GM18868 (cell line): ENCODE measurements at regions not wholly inside any gene's neighbourhood (a gene's known extent, or its start where the extent isn't known, plus 50 kb on each side); places are given as distances from the start of the nearest gene placed in this dataset.

Source experiments
- ATAC-seq: cut with Tn5 transposase; IDR thresholded peaks from one replicate; pipeline ENCODE4 v1.9.1; 2021; ENCODE audit warnings: mild to moderate bottlenecking, moderate library complexity; ENCODE audit not compliant: unreplicated experiment

DNA sequence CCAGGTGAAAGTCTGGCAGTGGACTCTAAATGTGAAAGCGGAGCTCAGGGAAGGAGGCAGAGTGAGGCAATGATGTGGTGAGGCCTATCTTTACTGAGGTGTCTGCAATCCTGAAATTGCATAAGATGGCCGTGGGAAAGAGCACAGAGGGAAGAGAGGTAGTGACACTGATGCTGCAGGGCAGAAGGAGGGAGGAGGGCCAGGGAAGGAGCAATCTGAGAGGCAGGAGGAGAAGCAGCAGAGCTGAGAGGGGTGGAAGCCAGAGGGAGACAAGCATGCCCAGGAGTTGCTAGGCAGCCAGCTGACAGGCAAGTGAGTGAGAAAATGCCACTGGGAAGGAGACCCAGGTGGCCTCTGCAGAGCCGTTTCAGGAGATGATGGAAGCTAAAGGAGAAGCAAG lies 97.4 kb upstream of the CNR1 start:
- ATAC-seq, result no peak

DNA sequence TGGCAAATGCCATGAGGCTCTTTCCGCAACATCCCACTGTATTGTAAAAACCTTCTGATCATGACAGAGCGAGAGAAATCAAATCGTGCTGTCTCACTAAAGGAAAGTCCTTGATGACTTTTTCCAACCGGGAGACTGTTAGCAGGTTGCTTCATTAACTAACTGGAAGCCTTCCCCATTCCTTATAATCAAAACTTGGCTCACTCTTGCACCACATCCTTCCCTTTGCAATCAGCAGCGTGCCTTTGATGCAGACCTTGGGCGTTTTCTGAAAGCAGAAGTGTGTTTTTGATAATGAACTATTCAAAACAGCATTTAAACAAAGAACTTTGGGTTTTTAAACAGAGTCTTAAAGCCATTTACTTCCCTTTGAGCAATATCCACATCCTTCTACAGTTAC lies 96.2 kb upstream of the CNR1 start:
- ATAC-seq, result no peak

DNA sequence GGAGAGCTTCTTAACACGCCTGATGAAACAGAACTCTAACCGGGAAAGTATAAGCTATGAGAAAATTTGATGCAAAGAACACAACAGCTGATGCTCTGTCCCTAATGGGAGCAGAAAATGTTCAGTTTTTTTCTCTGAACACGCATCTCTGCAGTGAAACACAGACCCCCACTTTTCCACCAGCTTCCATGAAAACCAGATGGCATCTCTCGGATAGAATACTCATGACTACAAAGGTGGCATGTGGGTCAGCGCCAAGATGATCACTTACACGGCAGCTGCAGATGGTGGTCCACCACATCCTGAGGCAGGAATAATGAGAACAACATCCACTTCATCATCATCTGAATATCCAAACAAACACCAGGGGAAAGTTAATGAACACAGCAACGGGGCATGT lies 85.2 kb upstream of the CNR1 start:
- no peak for ATAC-seq

DNA sequence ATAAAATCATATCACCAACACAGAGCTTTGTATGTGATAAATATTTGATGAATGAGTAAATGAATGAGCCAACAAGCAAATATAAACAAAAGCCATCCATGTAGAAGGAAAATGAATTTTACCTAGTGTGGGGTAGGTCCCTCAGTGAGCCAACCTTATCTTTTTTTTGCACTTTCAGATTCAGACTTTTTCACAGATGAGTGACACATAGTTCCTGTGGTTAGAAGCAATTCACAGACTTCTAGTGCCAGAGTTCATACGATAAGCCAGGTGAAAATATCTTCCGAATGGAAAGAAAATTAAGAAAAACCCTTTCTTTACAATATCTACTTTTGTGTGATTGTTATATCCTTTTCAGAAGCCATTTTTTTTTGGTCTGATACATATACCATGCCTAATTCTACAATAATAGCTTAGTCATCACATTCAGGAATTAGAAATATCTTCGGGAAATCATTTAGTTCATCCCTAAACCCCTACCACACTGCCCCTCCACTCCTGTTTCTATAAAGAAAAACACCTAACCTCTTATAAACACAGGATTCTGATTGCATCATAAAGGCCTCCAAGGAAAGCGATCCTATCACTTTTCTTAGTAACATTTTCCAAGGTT lies 82.7 kb upstream of the CNR1 start:
- no peak for ATAC-seq

DNA sequence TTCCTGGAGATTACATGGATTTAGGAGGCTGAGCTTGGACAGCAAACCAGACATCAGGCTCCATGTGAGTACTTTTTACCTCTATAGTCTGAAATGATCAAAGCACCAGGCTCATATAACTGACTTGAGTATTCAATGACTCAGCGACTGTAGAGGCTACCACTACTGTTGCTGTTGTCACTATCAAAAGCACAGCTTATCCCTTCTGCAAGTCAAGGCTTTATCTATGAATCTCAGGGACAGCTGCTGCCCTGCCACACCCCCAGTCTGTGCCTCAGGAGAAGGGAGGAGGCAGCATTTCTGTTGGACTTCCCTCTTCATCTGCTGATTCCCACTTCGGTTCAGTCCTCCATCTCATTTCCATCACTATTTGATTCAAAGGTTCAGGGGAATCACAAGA lies 80.5 kb upstream of the CNR1 start:
- ATAC-seq, result no peak

DNA sequence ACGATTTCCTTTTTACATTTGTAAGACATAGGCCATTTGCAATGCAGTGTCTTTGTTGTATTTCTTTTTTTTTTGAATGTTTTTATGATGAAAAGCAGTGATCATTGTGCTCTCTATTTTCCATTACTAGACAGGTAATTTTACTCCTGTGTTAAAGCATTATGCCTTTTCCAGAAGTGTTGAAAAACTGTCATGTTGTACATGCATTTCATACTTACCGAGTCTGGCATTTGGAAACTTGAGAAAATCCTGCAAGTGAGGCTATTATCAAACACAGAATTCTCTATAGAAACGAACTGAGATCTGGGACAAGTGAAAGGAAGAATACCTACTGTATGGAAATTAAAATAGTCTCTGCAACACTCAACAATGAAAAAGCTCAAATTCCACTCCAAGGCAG lies 78.6 kb upstream of the CNR1 start:
- no peak for ATAC-seq

DNA sequence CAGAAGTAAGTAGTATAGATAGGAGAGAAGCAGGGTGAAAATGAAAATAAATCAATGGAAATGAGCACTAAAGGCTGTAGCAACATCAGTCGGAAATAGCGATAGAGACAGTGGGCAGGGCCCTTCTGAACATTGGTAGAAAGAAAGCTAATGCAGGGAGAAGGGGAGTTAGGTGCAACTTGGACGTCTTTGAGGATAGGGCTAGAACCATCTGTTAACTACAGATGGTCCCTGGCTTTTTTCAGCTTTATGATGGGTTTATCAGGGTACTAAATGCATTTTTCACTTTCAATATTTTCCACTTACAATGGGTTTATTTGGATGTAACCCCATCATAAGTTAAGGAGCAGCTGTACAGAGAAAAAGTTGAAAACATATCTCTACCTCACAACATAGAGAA lies 72.8 kb upstream of the CNR1 start:
- ATAC-seq, result no peak

DNA sequence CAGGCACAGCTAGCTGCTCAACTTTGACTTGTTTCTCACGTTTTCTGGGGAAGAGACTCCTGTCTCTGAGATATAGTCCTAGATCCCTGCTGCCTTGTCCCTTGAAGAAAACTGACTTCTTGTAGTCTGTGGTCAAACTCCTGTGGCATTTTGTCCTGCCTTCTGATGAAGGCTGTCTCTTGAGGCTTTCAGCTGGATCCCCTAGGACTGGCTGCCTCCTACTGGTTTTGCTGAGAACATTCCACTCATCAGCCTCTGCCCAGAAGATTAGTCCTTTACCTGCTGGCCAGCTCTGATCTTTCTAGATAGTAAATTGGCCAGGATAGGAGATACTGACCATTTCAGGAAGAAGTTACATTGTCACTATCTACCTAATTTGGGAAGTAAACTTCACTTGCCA lies 71.9 kb upstream of the CNR1 start:
- peak; percentile 79 for ATAC-seq

DNA sequence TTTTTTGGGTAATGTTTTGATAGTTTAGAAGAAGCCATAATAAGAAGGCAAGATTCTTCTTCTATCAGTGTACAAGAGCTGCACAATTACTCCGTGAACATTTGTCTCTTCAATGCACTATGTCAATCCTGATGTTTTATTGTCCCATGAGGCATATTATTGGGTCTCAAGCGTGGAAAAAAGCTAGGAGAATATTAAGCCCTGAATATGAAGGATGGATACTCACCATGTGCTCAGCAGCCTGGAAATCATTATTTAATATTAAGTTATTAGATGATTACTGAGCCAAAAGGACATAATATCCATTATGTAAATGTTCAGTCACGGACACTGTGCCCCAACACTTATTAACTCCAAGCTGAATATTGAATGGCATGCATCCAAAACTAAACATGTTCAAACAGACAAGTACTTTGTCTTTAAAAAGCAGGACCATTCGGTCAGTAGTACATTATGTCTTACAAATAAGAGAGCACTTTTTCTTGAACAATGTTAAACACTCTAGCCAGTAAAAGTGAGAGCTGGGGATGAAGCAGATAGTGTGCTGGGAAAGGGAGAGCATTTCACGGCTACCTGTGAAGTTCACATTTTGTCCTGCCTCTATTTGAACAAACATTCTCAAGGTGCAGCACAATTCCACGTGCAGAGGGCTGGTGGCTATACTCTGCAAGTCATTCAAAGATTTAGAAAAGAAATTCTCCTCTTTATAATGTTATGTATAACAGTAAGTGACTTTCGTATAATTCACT lies 70.6 kb upstream of the CNR1 start:
- ATAC-seq, result no peak

DNA sequence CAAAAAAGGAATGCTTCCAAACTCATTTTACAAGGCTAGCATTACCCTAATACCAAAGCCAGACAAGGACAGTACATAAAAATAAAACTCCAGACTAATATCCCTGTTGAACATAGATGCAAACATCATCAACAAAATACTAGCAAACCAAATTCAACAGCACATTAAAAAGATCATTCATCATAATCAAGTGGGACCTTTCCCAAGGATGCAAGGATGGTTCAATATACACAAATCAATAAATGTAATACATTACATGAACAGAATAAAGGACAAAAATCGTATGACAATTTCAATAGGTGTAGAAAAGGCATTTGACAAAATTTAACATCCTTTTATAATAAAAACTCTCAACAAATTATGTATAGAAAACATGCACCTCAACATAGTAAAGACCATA lies 66.6 kb upstream of the CNR1 start:
- no peak for ATAC-seq

DNA sequence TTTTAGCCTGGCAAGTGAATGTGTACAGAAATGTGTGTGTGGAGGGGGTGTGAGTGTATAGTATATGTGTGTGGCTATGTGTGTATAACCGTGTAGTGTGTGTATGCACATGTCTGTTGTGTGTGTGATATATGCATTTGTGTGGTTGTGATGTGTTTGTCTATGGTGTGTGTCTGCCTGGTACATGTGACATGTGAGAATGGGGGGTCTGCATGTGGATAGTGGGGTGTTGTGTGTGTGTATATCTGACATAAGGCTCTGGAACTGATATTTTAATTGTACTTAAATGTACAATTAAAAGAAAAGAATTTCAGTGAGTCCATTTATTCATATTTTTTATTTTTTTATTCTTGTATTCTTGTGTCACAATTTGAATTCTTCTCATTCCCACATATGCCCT lies 57.2 kb upstream of the CNR1 start:
- ATAC-seq, result no peak

DNA sequence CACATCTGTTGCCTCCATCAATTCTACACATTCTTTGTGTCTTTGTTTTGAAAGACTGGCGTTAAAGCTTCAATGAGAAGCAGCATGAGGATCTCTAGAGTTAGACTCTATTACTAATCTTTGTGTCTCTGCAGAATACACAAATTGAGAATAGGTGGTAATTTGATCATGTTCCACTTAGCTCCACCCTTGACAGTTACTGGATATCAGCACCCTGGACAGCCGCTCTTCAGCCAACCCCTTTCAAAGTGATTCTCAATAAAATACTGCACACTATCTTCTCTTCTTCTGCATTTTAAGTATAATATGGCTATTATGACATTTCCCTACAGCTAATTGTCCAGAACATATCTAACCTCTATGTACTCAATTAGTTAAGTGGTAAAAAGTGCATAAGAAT lies 54.3 kb upstream of the CNR1 start:
- ATAC-seq, result no peak

DNA sequence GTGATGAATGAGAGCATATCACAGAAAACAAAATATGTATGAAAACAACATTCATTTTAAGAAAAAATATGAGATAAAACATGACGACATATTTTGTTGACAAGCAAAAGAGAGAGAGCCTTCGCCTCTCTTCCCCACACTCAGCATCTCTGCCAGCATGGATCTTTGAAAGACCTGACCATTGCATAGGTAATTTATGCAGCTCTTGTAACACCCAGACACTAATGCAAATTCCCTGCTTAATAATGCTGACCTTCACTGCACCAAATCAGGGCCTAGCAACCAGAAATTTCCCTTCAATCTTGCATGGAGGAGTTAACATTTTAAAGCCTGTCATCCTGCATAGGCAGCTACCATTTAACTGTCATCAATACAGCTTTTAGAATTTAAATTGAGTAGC lies 50.0 kb upstream of the CNR1 start:
- no peak for ATAC-seq
